HG03565 (cell line): ENCODE measurements at regions not wholly inside any gene's neighbourhood (a gene's known extent, or its start where the extent isn't known, plus 50 kb on each side); places are given as distances from the start of the nearest gene placed in this dataset.

Experiments
- ATAC-seq: cut with Tn5 transposase; IDR thresholded peaks from one replicate; pipeline ENCODE4 v1.9.1; 2021; ENCODE audit warnings: mild to moderate bottlenecking, moderate library complexity; ENCODE audit not compliant: unreplicated experiment

- no peak for ATAC-seq
Measured at GRCh38 chr5:54695198-54695966, 177.8 kb downstream of the SNX18 start.

DNA sequence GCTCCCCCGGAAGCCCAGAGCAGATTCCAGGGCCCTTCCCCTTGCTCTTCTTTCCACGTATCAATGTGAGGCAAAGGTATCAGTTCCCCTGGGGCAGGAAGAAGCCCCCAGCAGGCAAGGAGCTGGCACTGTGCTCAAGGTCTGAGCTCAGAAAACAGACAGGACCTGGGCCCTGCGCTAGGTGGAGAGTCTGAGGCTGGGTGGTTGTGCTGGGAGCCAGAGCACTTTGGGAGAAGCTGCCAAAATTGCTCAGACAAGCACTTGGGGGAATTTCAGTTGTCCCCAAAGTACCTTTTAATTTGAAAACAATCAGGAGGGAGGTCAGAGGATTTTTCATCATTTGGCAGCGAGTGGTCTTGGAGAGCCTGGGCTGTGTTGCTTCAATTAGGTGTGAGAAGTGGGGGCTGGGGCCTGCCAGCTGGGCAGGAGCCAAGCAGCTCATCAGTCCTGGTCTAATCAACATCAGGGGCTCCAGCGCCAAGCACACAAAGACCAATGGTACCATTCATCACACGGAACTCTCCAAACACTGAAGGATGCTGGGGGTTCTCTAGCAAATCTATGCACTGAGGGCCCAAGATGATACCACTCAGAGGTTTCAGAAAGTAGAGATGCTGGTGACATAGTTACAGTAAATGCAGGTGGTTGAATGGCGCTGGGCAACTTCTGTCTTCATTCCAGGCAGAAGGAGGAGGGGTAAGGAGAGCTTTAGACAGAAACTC is 176.5 kb downstream of the SNX18 start:
- ATAC-seq, result no peak

DNA sequence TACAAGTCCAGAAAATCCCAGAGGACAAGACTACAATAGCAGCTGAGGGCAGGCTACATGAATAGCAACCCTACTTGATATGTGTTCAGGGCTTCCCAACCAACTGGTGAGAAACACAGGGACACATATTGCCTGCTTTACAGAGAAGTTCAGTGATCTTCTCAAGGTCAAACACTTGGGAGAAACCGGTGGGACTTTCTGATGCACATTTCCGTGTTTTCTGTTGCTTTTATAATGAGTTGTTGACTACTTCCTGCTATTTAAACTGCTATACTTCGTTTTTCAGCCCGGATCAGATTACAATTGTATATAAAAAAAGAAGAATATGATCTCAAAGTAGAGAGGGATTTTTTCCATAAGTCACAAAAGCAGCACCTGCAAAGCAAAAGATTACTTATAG is 175.1 kb downstream of the SNX18 start:
- no peak for ATAC-seq

DNA sequence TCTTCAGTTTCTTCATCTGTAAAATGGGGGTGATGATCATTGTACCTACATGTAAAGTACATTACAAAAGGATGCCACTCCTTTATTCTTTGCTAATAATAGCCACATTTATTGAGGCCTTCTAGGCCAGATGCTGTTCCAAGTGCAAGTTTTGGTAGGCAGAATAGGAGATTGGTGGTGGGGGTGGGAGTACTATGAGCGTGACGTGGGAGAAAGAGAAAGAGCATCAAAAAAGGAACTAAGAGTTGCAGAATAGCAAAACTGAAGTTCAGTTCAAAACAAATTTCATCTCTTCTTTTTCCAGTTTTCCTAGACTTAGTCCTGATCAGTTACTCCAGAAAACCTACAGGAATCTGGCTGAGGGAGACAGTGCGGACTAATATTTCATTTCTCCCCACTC is 174.1 kb downstream of the SNX18 start:
- ATAC-seq, result no peak

DNA sequence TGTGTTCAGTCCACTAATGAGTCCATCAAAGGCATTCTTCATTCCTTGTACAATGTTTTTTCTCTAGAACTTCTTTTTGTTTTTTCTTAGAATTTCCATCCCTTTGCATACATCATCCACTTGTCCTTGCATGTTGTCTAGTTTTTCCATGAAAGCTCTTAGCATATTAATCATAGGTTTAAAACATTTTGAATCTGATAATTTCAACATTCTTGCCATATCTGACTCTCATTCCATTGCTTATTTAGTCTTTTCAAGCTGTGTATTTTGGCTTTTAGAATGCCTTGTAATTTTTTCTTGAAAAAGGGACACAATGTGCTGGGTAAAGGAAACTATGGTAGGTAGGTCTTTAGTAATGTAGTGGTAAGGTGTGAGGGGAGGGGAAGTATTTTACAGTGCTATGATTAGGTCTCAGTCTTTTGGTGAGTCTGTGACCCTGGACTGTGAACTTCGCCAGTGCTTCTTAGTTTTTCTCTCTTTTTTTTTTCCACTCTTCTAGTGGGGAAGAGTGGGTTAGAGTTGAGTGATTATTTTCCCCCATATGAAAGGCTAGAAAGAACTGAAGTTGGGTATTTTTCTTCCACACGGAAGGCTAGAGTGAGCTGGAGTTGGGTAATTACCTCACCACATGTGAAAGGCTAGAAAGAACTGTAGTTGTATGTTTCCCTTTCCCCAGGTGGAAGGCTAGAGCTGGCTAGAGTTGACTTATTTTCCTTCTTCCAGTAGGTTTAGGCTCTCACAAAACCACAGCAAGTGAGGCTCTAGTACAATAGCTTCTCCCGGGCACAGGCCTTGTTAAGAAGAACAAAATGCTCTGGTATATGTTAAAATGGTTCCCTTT is 172.1 kb downstream of the SNX18 start:
- ATAC-seq, result no peak

DNA sequence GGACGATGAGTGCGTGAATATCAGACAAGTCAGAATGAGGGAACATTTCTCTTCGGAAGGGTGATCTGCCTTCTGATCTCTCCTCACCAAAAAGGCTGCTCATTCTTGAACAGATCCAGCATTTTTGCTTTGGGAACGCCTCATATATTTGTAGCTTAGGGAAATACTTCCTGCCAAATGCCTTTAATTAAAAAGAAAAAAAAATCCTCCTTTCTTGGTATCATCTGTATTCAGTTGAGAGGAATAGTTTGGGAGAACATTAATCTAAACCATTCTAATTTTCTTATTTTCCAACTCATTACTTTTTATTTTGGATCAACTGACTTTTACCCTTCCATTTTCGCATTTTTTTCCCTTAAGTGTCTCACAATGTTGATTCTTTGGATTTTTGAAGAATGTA is 163.4 kb downstream of the SNX18 start:
- no peak for ATAC-seq

DNA sequence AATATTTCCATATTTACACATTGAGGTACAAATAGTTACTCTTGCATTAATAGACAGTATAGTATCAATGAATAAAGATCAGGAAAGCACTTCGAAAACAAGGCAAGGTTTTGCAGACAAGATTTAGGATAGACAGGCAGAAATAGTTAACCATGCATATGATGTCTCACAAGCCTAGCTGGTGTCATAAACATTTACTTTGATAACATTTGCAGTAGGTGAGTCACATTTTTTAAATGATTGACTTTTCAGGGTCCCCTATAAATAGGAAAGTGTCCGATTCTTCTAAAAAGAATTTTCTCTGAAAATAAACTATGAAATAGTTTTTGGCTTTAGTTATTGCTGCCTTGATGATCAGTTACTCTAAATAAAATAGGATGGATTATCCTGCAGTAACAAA is 162.1 kb downstream of the SNX18 start:
- no peak for ATAC-seq

- ATAC-seq, result no peak
Measured at GRCh38 chr5:54678737-54679136, 161.2 kb downstream of the SNX18 start.

DNA sequence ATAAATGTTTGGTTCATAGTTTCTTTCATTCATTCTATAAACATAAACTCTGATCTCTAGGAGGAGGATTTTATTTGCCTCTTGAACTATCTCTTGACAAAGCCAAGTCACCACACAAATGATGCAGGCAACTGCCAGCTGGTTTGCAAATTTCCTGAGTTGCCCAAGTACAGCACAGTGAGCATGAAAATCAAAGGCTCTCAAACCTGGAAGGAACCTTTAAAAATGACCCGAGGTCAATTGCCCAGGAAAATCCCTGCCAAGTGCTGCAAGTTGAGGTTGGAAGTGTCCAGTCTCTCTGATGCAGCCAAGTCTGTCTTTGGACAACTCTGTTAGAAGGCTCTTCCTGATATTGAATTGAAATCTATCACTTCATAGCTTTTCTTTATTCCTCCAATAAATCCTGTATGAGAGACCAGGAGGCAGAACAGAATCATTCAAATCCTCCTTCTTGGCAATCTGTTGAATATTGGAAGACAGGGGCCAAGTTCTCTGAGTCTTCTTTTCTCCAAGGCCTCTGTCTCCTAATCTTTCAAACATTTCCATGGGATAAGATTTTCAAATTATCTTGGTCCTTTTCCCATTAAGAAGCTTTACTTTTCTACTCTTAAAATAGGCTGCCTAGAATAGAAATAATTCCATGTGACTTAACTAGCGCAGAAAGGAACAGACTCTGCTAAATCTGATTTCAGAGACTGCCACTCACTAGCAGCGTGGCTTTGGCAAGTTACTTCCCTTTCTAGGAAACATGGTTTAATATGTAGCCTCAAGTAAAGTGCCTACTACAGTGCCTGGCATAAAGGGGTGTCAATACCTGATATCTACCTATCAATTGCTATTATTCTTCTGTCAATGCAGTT is 159.2 kb downstream of the SNX18 start:
- no peak for ATAC-seq

GRCh38 chr5:54673523-54674225 is 156.1 kb downstream of the SNX18 start:
- peak; percentile 81 for ATAC-seq

- no peak for ATAC-seq
Measured at GRCh38 chr5:54672871-54673270, 155.3 kb downstream of the SNX18 start.

DNA sequence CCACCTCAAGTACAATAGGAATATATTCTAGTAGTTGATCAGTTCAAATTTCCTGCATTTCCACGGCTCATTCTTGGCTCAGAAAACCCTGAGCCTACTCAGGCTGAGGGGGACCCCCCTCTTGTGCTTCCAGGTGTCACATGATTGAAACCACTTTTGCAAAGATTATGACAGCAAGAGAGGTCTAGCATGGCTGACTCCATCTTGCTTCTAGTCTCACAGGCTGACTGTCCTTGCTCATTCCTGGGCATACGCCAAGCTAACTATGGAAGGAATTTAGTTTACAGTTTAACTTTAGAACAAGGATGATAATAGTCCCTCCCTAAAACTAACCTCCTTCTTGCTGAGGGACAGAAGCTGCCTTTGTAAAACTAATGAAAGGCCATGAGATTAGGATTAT is 154.1 kb downstream of the SNX18 start:
- no peak for ATAC-seq

- ATAC-seq, result no peak
Measured at GRCh38 chr5:54671111-54671531, 153.6 kb downstream of the SNX18 start.

GRCh38 chr5:54670281-54670680 is 152.7 kb downstream of the SNX18 start:
- no peak for ATAC-seq

- no peak for ATAC-seq
Measured at GRCh38 chr5:54669845-54670244, 152.3 kb downstream of the SNX18 start.

GRCh38 chr5:54669285-54669684 is 151.7 kb downstream of the SNX18 start:
- no peak for ATAC-seq

- no peak for ATAC-seq
Measured at GRCh38 chr5:54668096-54668495, 150.5 kb downstream of the SNX18 start.

DNA sequence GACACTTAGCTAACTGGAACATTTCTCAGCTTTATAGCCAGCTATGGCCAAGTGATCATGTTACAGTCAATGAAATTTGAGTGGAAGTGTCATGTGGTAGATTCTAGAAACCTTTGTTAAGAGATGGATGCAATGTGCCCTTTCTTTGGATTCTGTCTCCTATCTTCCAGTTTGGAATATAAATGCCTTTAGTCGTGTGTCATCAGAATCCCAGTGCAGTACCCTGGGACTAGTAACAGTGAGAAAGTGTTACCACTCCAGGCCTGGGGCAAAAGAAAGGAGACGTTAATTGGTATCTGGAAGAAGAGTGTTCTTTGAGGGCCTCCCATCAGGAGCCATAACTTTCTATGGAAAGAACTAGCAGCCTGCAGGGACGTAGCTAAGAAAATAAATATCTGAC is 149.6 kb downstream of the SNX18 start:
- ATAC-seq, result no peak

- no peak for ATAC-seq
Measured at GRCh38 chr5:54663866-54664265, 146.3 kb downstream of the SNX18 start.

DNA sequence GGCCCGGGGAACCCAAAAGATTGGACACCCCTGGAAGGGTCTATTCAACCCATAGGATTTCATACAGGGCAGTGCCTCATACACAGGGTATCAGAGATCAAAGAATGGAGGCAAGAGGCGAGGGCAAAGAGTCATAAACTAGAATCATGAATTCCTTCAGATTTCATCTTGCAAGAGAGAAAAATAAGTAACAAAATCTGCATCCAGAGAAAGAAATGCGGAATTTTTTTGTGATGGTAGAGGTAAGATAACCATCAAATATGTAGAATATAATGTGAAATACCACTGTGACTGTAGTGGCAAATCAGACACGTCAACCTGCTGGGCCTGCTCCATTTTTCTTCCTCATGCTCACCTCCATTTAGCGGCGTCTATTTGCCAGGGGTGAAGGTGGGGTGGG is 143.6 kb downstream of the SNX18 start:
- no peak for ATAC-seq
